A673 (cell line): ENCODE measurements at regions not wholly inside any gene's neighbourhood (a gene's known extent, or its start where the extent isn't known, plus 50 kb on each side); places are given as distances from the start of the nearest gene placed in this dataset.

Source experiments
- BruUV-seq: library from RNA; stranded (reverse); fragments of 400-500 nt; replicated peaks from 2 replicates; lab custom pipeline; 2021; lab: Mats Ljungman, UMichigan
- CTCF ChIA-PET: fragments of 300-600 bp; sonication (Branson Sonifier 250); formaldehyde crosslinking; loops from one replicate; lab custom pipeline; 2022; ENCODE audit warnings: antibody characterized with exemption; lab: Charles Lee
- POLR2A ChIA-PET: fragments of 300-600 bp; sonication (Branson Sonifier 250); formaldehyde crosslinking; loops from one replicate; lab custom pipeline; 2022; ENCODE audit warnings: antibody characterized with exemption; ENCODE audit not compliant: low non-redundant PET; lab: Charles Lee
- DNase-seq: peaks from one replicate; pipeline ENCODE4 v3.0.0-alpha.2; 2015; ENCODE audit warnings: low spot score
- H3K27ac ChIP-seq: fragments of 200-600 bp; sonication (generic); 2 replicates; pipeline ENCODE4 v1.5.1; 2016; ENCODE audit warnings: mixed run types, low read depth, mild to moderate bottlenecking, mixed read lengths, antibody characterized with exemption, low read length; ENCODE audit not compliant: poor library complexity, severe bottlenecking
- H3K27me3 ChIP-seq: fragments of 200-600 bp; sonication (generic); replicated peaks from 2 replicates; pipeline ENCODE4 v1.6.1; 2017; ENCODE audit warnings: mixed run types, low read depth, mild to moderate bottlenecking, mixed read lengths, antibody characterized with exemption, low read length; ENCODE audit not compliant: insufficient read depth, poor library complexity
- H3K36me3 ChIP-seq: fragments of 200-600 bp; sonication (generic); 2 replicates; pipeline ENCODE4 v1.6.1; 2016; ENCODE audit warnings: mixed run types, mild to moderate bottlenecking, mixed read lengths, antibody characterized with exemption, low read length; ENCODE audit not compliant: insufficient read depth, poor library complexity, severe bottlenecking
- H3K4me1 ChIP-seq: fragments of 200-600 bp; sonication (generic); 2 replicates; pipeline ENCODE4 v1.6.1; 2017; ENCODE audit warnings: mixed run types, mild to moderate bottlenecking, mixed read lengths, antibody characterized with exemption, low read length; ENCODE audit not compliant: insufficient read depth, poor library complexity, severe bottlenecking
- H3K4me3 ChIP-seq: fragments of 200-600 bp; sonication (generic); 2 replicates; pipeline ENCODE4 v1.5.1; 2016; ENCODE audit warnings: low read depth, mixed run types, mild to moderate bottlenecking, mixed read lengths, low read length; ENCODE audit not compliant: poor library complexity, severe bottlenecking
- H3K9me3 ChIP-seq: fragments of 200-600 bp; sonication (generic); 2 replicates; pipeline ENCODE4 v1.6.1; 2016; ENCODE audit warnings: mixed run types, low read depth, mild to moderate bottlenecking, mixed read lengths, antibody characterized with exemption, low read length; ENCODE audit not compliant: poor library complexity, severe bottlenecking
- CTCF ChIP-seq: fragments of 300-800, 200-600 bp; sonication (generic); conservative IDR thresholded peaks from 2 replicates; pipeline ENCODE4 v1.5.1; 2017; ENCODE audit warnings: low read depth, mild to moderate bottlenecking, antibody characterized with exemption, low read length, moderate library complexity, mixed read lengths
- EZH2 ChIP-seq: fragments of 200-600 bp; sonication (generic); IDR thresholded peaks from 2 replicates; pipeline ENCODE4 v1.6.1; 2017; ENCODE audit warnings: borderline replicate concordance, low read depth, mild to moderate bottlenecking, mixed read lengths, antibody characterized with exemption, low read length; ENCODE audit not compliant: poor library complexity, severe bottlenecking
- intact Hi-C: fragments of 100-400 bp; cut with micrococcal nuclease; formaldehyde crosslinking; loops from one replicate; pipeline ENCODE4 v1.10.0; 2022; ENCODE audit not compliant: unreplicated experiment

GRCh38 chr13:82900453-82900852, 981.8 kb downstream of the SLITRK1 start:
- TF ChIP-seq EZH2 = no peak
- TF ChIP-seq CTCF = no peak
- intact Hi-C loops = no loop called here
- no peak for DNase-seq
- H3K36me3 ChIP-seq = no peaks in the 10 kb centered on the region
- no peaks in the 10 kb centered on the region for H3K27me3 ChIP-seq
- no peak overlapping the region for H3K4me3 ChIP-seq
- BruUV-seq = no TSS peak
- CTCF ChIA-PET = no interaction called here
- H3K27ac ChIP-seq = no peak overlapping the region
- POLR2A ChIA-PET = no interaction called here
- no peaks in the 10 kb centered on the region for H3K4me1 ChIP-seq
- no peaks in the 10 kb centered on the region for H3K9me3 ChIP-seq

GRCh38 chr13:82898586-82898985, 983.7 kb downstream of the SLITRK1 start:
- ChIA-PET POLR2A (no interaction called here), CTCF (interaction anchor here (0.5 kb wide), 1 partner anchor 254 kb away, joined by 4 read pairs; no protein-coding TSS in a partner anchor)
- Histone ChIP-seq H3K36me3 (no peaks in the 10 kb centered on the region), H3K9me3 (no peaks in the 10 kb centered on the region), H3K27me3 (no peaks in the 10 kb centered on the region), H3K4me1 (no peaks in the 10 kb centered on the region), H3K4me3 (no peak overlapping the region), H3K27ac (no peak overlapping the region)
- intact Hi-C loops = no loop called here
- no TSS peak for BruUV-seq
- TF ChIP-seq EZH2 (no peak), CTCF (no peak)
- DNase-seq = no peak

- Histone ChIP-seq H3K4me3 (no peak overlapping the region), H3K9me3 (no peaks in the 10 kb centered on the region), H3K27ac (no peak overlapping the region), H3K4me1 (no peaks in the 10 kb centered on the region), H3K36me3 (no peaks in the 10 kb centered on the region), H3K27me3 (no peaks in the 10 kb centered on the region)
- TF ChIP-seq EZH2 (no peak), CTCF (no peak)
- POLR2A ChIA-PET = no interaction called here
- no TSS peak for BruUV-seq
- intact Hi-C loops = no loop called here
- CTCF ChIA-PET = no interaction called here
- DNase-seq = no peak
Observed at GRCh38 chr13:82879921-82880320, 1002.4 kb downstream of the SLITRK1 start.
